HTR-8/SVneo (cell line): ENCODE measurements at regions not wholly inside any gene's neighbourhood (a gene's known extent, or its start where the extent isn't known, plus 50 kb on each side); places are given as distances from the start of the nearest gene placed in this dataset.
"Not testable (repeated sequence)": the region's sequence is repeated elsewhere in the genome, so short reads cannot be mapped to it uniquely, and the experiment has no call there.

ENCODE experiments used
- DNase-seq: peaks from one replicate; pipeline ENCODE4 v3.0.0; 2011; ENCODE audit warnings: low spot score, mixed read lengths; ENCODE audit not compliant: insufficient read length
- FAIRE-seq: peaks from 2 replicates; lab custom pipeline; 2011; peaks lifted over from hg19 to GRCh38; lab: Jason Lieb, UNC

DNA sequence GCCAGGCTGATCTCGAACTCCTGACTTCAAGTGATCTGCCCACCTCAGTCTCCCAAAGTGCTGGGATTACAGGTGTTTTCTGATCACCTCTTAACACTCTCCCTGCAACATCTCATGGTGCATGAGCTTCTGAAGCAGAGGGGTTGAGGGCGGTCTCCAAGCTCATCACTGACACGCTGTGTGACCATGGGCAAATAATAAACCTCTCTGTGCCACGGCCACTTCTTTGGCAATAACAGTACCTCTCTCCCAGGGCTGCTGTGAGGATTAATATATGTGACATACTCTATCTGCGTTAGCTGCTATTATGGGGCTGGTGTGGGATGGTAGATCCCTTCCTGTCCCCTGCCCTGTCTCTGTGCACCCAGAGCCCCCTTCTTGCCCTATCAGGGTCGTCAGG is 62.9 kb upstream of the LHX5 start:
- no peak for DNase-seq
- FAIRE-seq, result no peak

DNA sequence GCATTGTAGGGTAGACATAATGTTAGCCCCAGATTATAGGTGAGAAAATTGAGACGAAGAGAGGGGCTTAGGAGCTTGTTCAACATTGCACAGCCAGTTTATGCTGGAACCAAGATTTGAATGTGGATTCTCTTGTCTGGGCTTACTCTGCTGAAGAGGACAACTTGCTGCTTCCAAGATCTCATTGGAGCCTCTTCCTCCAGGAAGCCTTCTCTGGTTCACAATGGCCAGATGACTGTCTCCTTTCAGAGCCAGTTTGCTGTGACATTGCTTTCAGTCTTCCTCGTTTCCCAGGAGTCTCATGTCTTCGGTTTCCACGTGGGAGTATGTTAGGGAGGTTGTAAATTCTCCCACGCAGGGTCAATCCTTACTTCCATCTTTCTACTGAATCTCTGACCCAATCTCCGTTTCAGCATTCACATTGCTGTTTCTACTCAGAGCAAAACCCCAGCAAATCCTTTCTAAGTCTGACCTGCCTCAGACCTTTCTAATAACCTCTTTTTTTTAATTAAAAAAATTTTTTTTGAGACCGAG is 62.2 kb upstream of the LHX5 start:
- FAIRE-seq (no peak), DNase-seq (no peak)

DNA sequence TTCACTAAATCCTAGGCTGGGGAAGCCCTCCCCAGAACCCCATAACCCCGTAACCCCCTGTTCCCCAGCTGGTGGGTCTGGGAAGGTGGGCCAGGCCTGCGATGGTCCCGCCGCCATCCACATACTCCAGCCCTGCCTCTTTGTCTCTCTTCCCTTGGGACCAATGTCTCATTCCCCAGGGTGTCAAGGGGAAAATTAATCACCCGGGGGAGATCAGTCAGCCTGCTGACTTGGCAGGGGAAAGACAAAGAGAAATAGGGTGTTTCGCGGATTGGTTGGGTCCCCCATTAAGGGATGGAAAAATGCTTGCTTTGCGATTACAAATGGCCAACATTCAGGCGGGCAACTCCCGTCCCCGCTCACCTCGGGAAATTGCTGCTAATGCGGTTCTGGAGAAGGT is 60.6 kb upstream of the LHX5 start:
- no peak for DNase-seq
- no peak for FAIRE-seq

- not testable (repeated sequence) for FAIRE-seq, DNase-seq
Observed at GRCh38 chr12:113531073-113531472, 59.4 kb upstream of the LHX5 start.

- DNase-seq (no peak), FAIRE-seq (no peak)
Observed at GRCh38 chr12:113528606-113529293, 57.1 kb upstream of the LHX5 start.

DNA sequence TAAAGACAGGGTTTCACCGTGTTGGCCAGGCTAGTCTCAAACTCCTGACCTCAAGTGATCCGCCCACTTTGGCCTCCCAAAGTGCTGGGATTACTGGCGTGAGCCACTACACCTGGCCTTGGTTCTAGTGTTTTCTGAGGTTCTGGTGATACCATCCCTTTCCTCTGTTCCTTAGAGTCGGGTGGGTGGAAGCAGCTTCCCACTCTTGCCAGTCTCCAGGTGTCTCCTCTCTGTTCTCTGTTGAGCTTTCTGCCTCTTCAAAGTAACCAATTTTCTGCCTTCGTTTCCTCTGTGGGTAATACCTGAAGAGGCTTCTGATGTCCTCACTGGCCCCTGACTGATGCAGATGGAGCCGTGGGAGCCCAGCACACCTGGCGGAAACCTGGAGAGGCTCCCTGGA is 53.4 kb upstream of the LHX5 start:
- FAIRE-seq, result no peak

GRCh38 chr12:113524495-113524894 is 52.8 kb upstream of the LHX5 start:
- DNase-seq (no peak), FAIRE-seq (no peak)

More for the DNA sequence above, 53.4 kb upstream of the LHX5 start:
- no peak for DNase-seq

GRCh38 chr12:113521708-113522107 is 50.0 kb upstream of the LHX5 start:
- DNase-seq (no peak), FAIRE-seq (no peak)
